ENCODE measurements at regions not wholly inside any gene's neighbourhood (a gene's known extent, or its start where the extent isn't known, plus 50 kb on each side); places are given as distances from the start of the nearest gene placed in this dataset.

GRCh38 chr13:77434289-77434688, 101.2 kb upstream of the SCEL start:
- no peak overlapping the region for H3K4me2 ChIP-seq
- H3K9me2 ChIP-seq (ENCODE audit: insufficient read depth), result peaks cover 4% of the 10 kb centered on the region; the same call in 1 of the 2 replicates
- no peaks in the 10 kb centered on the region for H3K79me2 ChIP-seq (replicated peaks; ENCODE audit: insufficient read depth)
- no peaks in the 10 kb centered on the region for H3K4me1 ChIP-seq (ENCODE audit: insufficient read depth)
- no peaks in the 10 kb centered on the region for H3K27me3 ChIP-seq (ENCODE audit: insufficient read depth)
- Mint-ChIP-seq H3K9me3 (peaks cover 4% of the 10 kb centered on the region; the same call in 2 of the 3 replicates), H3K4me3 (no peak overlapping the region), H3K36me3 (ENCODE audit: low read depth) (no peaks in the 10 kb centered on the region), H3K4me1 (no peaks in the 10 kb centered on the region), H3K27me3 (ENCODE audit: insufficient read depth, low read depth, poor library complexity) (no peaks in the 10 kb centered on the region), H3K27ac (no peak overlapping the region)
- no peak overlapping the region for H2AFZ ChIP-seq
- TF ChIP-seq REST (IDR thresholded peaks at IDR 0.05; ENCODE audit: unreplicated experiment) (no peak), EZH2phosphoT487 (IDR thresholded peaks at IDR 0.05; ENCODE audit: unreplicated experiment) (no peak), ETS1 (IDR thresholded peaks at IDR 0.05) (no peak), NANOG (IDR thresholded peaks at IDR 0.05; ENCODE audit: borderline replicate concordance) (no peak), ZNF114 (CRISPR knock-in tag; IDR thresholded peaks at IDR 0.05) (no peak)
- H3K36me3 ChIP-seq (ENCODE audit: insufficient read depth), result no peaks in the 10 kb centered on the region
- no peaks in the 10 kb centered on the region for H4K20me1 ChIP-seq (replicated peaks; ENCODE audit: insufficient read depth)
- ATAC-seq, result no peak
- H3F3A ChIP-seq (replicated peaks; ENCODE audit: low read depth), result no peaks in the 10 kb centered on the region
- no peak overlapping the region for H3K27ac ChIP-seq (ENCODE audit: low read depth)
- no peak for DNase-seq (ENCODE audit: low spot score)
- no peak overlapping the region for H3K4me3 ChIP-seq

- Histone ChIP-seq H3K9me2 (ENCODE audit: insufficient read depth) (peaks cover 4% of the 10 kb centered on the region; the same call in 1 of the 2 replicates), H3K79me2 (replicated peaks; ENCODE audit: insufficient read depth) (no peaks in the 10 kb centered on the region), H3K4me3 (no peak overlapping the region), H3K27me3 (ENCODE audit: insufficient read depth) (no peaks in the 10 kb centered on the region), H3K27ac (ENCODE audit: low read depth) (no peak overlapping the region), H4K20me1 (replicated peaks; ENCODE audit: insufficient read depth) (no peaks in the 10 kb centered on the region), H3K36me3 (ENCODE audit: insufficient read depth) (no peaks in the 10 kb centered on the region), H3K4me2 (no peak overlapping the region), H3F3A (replicated peaks; ENCODE audit: low read depth) (no peaks in the 10 kb centered on the region), H2AFZ (no peak overlapping the region), H3K4me1 (ENCODE audit: insufficient read depth) (no peaks in the 10 kb centered on the region)
- H3K9me3 Mint-ChIP-seq, result no peaks in the 10 kb centered on the region; the same call in 2 of the 3 replicates
- DNase-seq (ENCODE audit: low spot score), result no peak
- H3K27ac Mint-ChIP-seq, result no peak overlapping the region
- no peaks in the 10 kb centered on the region for H3K36me3 Mint-ChIP-seq (ENCODE audit: low read depth)
- ATAC-seq, result no peak
- TF ChIP-seq CTCF (conservative IDR thresholded peaks at IDR 0.05; ENCODE audit: low read depth in 2 of 2) (no peak), JUNB (IDR thresholded peaks at IDR 0.05; ENCODE audit: unreplicated experiment) (no peak), EZH2 (IDR thresholded peaks at IDR 0.05; ENCODE audit: low read depth, unreplicated experiment) (no peak), REST (IDR thresholded peaks at IDR 0.05; ENCODE audit: unreplicated experiment) (no peak)
- peaks cover 4% of the 10 kb centered on the region; the same call in 1 of the 3 replicates for H3K4me1 Mint-ChIP-seq
- H3K27me3 Mint-ChIP-seq (ENCODE audit: insufficient read depth, low read depth, poor library complexity), result no peaks in the 10 kb centered on the region
- H3K4me3 Mint-ChIP-seq, result no peak overlapping the region
Observed at GRCh38 chr13:77431449-77431848, 104.1 kb upstream of the SCEL start.
